ENCODE measurements at regions not wholly inside any gene's neighbourhood (a gene's known extent, or its start where the extent isn't known, plus 50 kb on each side); places are given as distances from the start of the nearest gene placed in this dataset.

GRCh38 chr1:18560692-18561091 lies 70.0 kb upstream of the PAX7 start:
- Histone ChIP-seq H3K4me3 (no peak overlapping the region), H3K27me3 (peaks cover 97% of the 10 kb centered on the region), H3K36me3 (no peaks in the 10 kb centered on the region), H3K27ac (no peak overlapping the region), H3K4me1 (peaks cover 13% of the 10 kb centered on the region), H3K9me3 (no peaks in the 10 kb centered on the region)
- no peak for DNase-seq (ENCODE audit: low spot score in 2 of 2)
- TF ChIP-seq CTCF (IDR thresholded peaks at IDR 0.05) = no peak
- no peak for TF ChIP-seq POLR2A (IDR thresholded peaks at IDR 0.05)
- TF ChIP-seq POLR2AphosphoS5 (IDR thresholded peaks at IDR 0.05) = no peak
- TF ChIP-seq EP300 (IDR thresholded peaks at IDR 0.05) = no peak
- WGBS = 62% methylated on average over 5 of the region's 5 CpGs

DNA sequence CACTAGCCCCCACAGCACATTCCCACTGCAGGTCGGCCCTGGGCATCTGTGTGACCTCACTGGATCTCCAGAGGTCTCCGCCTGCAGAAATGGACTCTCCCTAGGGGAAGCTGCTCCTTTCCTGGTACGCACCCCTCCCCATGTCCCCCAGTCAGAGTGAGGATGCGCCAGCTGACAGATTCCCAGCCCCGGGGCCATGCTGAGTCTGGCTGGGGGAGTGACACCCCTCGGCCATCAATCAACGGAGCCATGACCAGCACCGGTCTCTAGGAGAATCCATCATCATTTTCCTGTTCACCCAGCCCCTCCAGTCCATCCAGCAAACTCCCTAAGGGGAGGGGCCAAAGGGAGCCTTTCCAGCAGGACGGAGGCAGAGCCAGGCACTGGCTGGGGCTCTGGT lies 68.7 kb upstream of the PAX7 start:
- Histone ChIP-seq H3K4me1 (peaks cover 13% of the 10 kb centered on the region), H3K4me3 (no peak overlapping the region), H3K27me3 (peaks cover 99% of the 10 kb centered on the region), H3K9me3 (no peaks in the 10 kb centered on the region), H3K27ac (no peak overlapping the region), H3K36me3 (no peaks in the 10 kb centered on the region)
- 22% methylated on average over 6 of the region's 9 CpGs for WGBS
- TF ChIP-seq CTCF (IDR thresholded peaks at IDR 0.05) (no peak), POLR2A (IDR thresholded peaks at IDR 0.05) (no peak), EP300 (IDR thresholded peaks at IDR 0.05) (no peak), POLR2AphosphoS5 (IDR thresholded peaks at IDR 0.05) (no peak)
- no peak for DNase-seq (ENCODE audit: low spot score in 2 of 2)

DNA sequence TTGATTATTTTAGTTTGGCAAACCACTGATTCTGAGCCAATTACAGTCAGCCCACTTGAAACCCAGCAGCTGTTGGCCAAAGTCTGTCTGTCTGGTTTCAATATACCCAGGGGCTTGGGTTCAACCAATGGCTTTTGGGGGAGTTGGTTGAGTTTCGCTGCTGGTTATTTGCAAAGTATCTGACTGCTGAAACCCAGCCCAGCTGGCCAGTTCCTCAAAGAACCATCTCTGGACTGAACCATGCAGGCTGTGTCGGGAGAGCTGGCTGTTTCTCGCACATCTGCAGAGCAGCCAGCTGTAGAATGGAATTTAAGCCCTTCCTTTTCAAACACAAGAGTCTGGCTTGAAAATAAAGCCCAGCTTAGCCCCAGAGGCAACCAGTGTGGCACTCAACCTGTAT lies 66.0 kb upstream of the PAX7 start:
- TF ChIP-seq EP300 (IDR thresholded peaks at IDR 0.05) (no peak), POLR2AphosphoS5 (IDR thresholded peaks at IDR 0.05) (no peak), CTCF (IDR thresholded peaks at IDR 0.05) (no peak), POLR2A (IDR thresholded peaks at IDR 0.05) (no peak)
- DNase-seq (ENCODE audit: low spot score in 2 of 2) = no peak
- no peaks in the 10 kb centered on the region for H3K36me3 ChIP-seq
- H3K4me3 ChIP-seq = no peak overlapping the region
- no peaks in the 10 kb centered on the region for H3K9me3 ChIP-seq
- WGBS = 29% methylated on average over 3 of the region's 3 CpGs
- no peak overlapping the region for H3K27ac ChIP-seq
- H3K27me3 ChIP-seq = peaks cover 77% of the 10 kb centered on the region
- H3K4me1 ChIP-seq = no peaks in the 10 kb centered on the region

DNA sequence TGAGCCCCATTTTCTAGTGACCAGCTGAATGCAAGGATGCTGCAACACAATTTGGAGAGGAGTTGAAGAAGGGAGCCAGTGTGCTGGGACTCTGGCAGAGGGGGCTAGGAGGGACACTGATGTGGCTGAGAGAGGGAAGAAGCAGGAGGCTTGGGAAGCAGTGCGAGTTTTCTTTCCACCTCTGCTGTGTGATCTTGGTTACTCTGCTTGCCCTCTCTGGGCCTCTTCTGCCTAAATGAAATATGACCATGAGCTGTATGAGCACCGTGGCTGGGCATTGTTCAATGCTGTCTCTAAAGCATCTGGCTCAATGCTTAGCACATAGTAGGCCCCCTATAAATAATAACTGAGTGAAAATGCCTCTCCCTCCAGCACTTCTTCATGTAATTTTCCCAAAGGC lies 65.3 kb upstream of the PAX7 start:
- Histone ChIP-seq H3K27me3 (peaks cover 71% of the 10 kb centered on the region), H3K4me1 (no peaks in the 10 kb centered on the region), H3K36me3 (no peaks in the 10 kb centered on the region), H3K4me3 (no peak overlapping the region), H3K27ac (no peak overlapping the region), H3K9me3 (no peaks in the 10 kb centered on the region)
- WGBS = 73% methylated on average over 2 of the region's 2 CpGs
- DNase-seq (ENCODE audit: low spot score in 2 of 2) = no peak
- TF ChIP-seq POLR2A (IDR thresholded peaks at IDR 0.05) (no peak), CTCF (IDR thresholded peaks at IDR 0.05) (no peak), POLR2AphosphoS5 (IDR thresholded peaks at IDR 0.05) (no peak), EP300 (IDR thresholded peaks at IDR 0.05) (no peak)

- TF ChIP-seq POLR2A (IDR thresholded peaks at IDR 0.05) (no peak), EP300 (IDR thresholded peaks at IDR 0.05) (no peak), CTCF (IDR thresholded peaks at IDR 0.05) (no peak), POLR2AphosphoS5 (IDR thresholded peaks at IDR 0.05) (no peak)
- 92% methylated on average over 2 of the region's 2 CpGs for WGBS
- H3K4me3 ChIP-seq = no peak overlapping the region
- no peaks in the 10 kb centered on the region for H3K36me3 ChIP-seq
- H3K27ac ChIP-seq = no peak overlapping the region
- peaks cover 53% of the 10 kb centered on the region for H3K27me3 ChIP-seq
- H3K9me3 ChIP-seq = no peaks in the 10 kb centered on the region
- no peaks in the 10 kb centered on the region for H3K4me1 ChIP-seq
- no peak for DNase-seq (ENCODE audit: low spot score in 2 of 2)
These were observed 62.2 kb upstream of the PAX7 start for GRCh38 chr1:18568489-18568888.

Measured in suprapubic skin (tissue), 4 donors.